ENCODE measurements at regions not wholly inside any gene's neighbourhood (a gene's known extent, or its start where the extent isn't known, plus 50 kb on each side); places are given as distances from the start of the nearest gene placed in this dataset.

GRCh38 chr7:86942995-86943394, 116.5 kb downstream of the ELAPOR2 start:
- no peak for FAIRE-seq

GRCh38 chr7:86942081-86942480, 117.4 kb downstream of the ELAPOR2 start:
- no peak for FAIRE-seq

GRCh38 chr7:86939197-86939814, 120.1 kb downstream of the ELAPOR2 start:
- FAIRE-seq, result peak; percentile 43

GRCh38 chr7:86937363-86937878, 122.0 kb downstream of the ELAPOR2 start:
- FAIRE-seq, result no peak

- FAIRE-seq, result no peak
Measured at GRCh38 chr7:86933295-86933845, 126.1 kb downstream of the ELAPOR2 start.

- FAIRE-seq, result no peak
Measured at GRCh38 chr7:86932038-86932512, 127.4 kb downstream of the ELAPOR2 start.

GRCh38 chr7:86931439-86931838, 128.0 kb downstream of the ELAPOR2 start:
- no peak for FAIRE-seq

- no peak for FAIRE-seq
Measured at GRCh38 chr7:86930554-86931307, 128.7 kb downstream of the ELAPOR2 start.

GRCh38 chr7:86929293-86930109, 130.0 kb downstream of the ELAPOR2 start:
- no peak for FAIRE-seq

GRCh38 chr7:86928308-86928707, 131.1 kb downstream of the ELAPOR2 start:
- no peak for FAIRE-seq

GRCh38 chr7:86926732-86927131, 132.7 kb downstream of the ELAPOR2 start:
- FAIRE-seq, result no peak

- FAIRE-seq, result no peak
Measured at GRCh38 chr7:86925221-86925620, 134.2 kb downstream of the ELAPOR2 start.

GRCh38 chr7:86923527-86923926, 135.9 kb downstream of the ELAPOR2 start:
- no peak for FAIRE-seq

GRCh38 chr7:86920154-86920553, 139.3 kb downstream of the ELAPOR2 start:
- FAIRE-seq, result no peak

- FAIRE-seq, result no peak
Measured at GRCh38 chr7:86918245-86918644, 141.2 kb downstream of the ELAPOR2 start.

- no peak for FAIRE-seq
Measured at GRCh38 chr7:86916277-86916825, 143.1 kb downstream of the ELAPOR2 start.

GRCh38 chr7:86914551-86914950, 144.9 kb downstream of the ELAPOR2 start:
- FAIRE-seq, result no peak

Measured in colon (tissue), 2 donors.